Neural cell (in vitro differentiated cells): ENCODE measurements at regions not wholly inside any gene's neighbourhood (a gene's known extent, or its start where the extent isn't known, plus 50 kb on each side); places are given as distances from the start of the nearest gene placed in this dataset.

Experiments
- H2AFZ ChIP-seq: fragments of 200-600, 300-800 bp; sonication (generic), shearing (Covaris generic); 2 replicates; pipeline ENCODE4 v1.6.0; 2014; ENCODE audit warnings: low read depth, mild to moderate bottlenecking, antibody characterized with exemption, low read length, moderate library complexity
- H3F3A ChIP-seq: fragments of 200-600 bp; shearing (Covaris generic); 2 replicates; pipeline ENCODE4 v1.6.1; 2016; ENCODE audit warnings: mild to moderate bottlenecking, moderate library complexity, mixed read lengths, antibody characterized with exemption, low read length; ENCODE audit not compliant: insufficient read depth, poor library complexity, severe bottlenecking
- H3K27ac ChIP-seq: fragments of 200-600, 300-800 bp; sonication (generic), shearing (Covaris generic); 2 replicates; pipeline ENCODE4 v1.5.1; 2014; ENCODE audit warnings: mild to moderate bottlenecking, low read length, moderate library complexity
- H3K27me3 ChIP-seq: fragments of 300-800, 200-600 bp; sonication (generic), shearing (Covaris generic); 2 replicates; pipeline ENCODE4 v1.6.0; 2014; ENCODE audit warnings: mild to moderate bottlenecking, low read depth, low read length, moderate library complexity; ENCODE audit not compliant: insufficient read depth
- H3K36me3 ChIP-seq: fragments of 300-800, 200-600 bp; sonication (generic), shearing (Covaris generic); 2 replicates; pipeline ENCODE4 v1.5.1; 2014; ENCODE audit warnings: mild to moderate bottlenecking, antibody characterized with exemption, low read length, moderate library complexity; ENCODE audit not compliant: insufficient read depth
- H3K4me2 ChIP-seq: fragments of 300-800, 200-600 bp; sonication (generic), shearing (Covaris generic); 2 replicates; pipeline ENCODE4 v1.6.0; 2014; ENCODE audit warnings: mild to moderate bottlenecking, low read length
- H3K4me3 ChIP-seq: fragments of 300-800, 200-600 bp; sonication (generic), shearing (Covaris generic); 2 replicates; pipeline ENCODE4 v1.5.1; 2014; ENCODE audit warnings: mild to moderate bottlenecking, low read length, moderate library complexity
- H3K79me2 ChIP-seq: fragments of 200-600 bp; shearing (Covaris generic); replicated peaks from 2 replicates; pipeline ENCODE4 v1.6.0; 2014; ENCODE audit warnings: mild to moderate bottlenecking, low read length, moderate library complexity; ENCODE audit not compliant: insufficient read depth
- H3K9ac ChIP-seq: fragments of 300-800, 200-600 bp; sonication (generic), shearing (Covaris generic); 2 replicates; pipeline ENCODE4 v1.6.1; 2016; ENCODE audit warnings: mild to moderate bottlenecking, low read length, mixed read lengths
- H3K9me2 ChIP-seq: fragments of 200-600 bp; shearing (Covaris generic); 2 replicates; pipeline ENCODE4 v1.6.1; 2016; ENCODE audit warnings: mild to moderate bottlenecking, low read length, mixed read lengths; ENCODE audit not compliant: insufficient read depth
- H3K9me3 ChIP-seq: fragments of 200-600, 300-800 bp; sonication (generic), shearing (Covaris generic); 2 replicates; pipeline ENCODE4 v1.6.1; 2016; ENCODE audit warnings: mild to moderate bottlenecking, mixed run types, low read length, moderate library complexity, mixed read lengths
- H4K20me1 ChIP-seq: fragments of 200-600 bp; shearing (Covaris generic); 2 replicates; pipeline ENCODE4 v1.6.1; 2016; ENCODE audit warnings: mild to moderate bottlenecking, mixed run types; ENCODE audit not compliant: insufficient read depth
- EP300 ChIP-seq: fragments of 450-650 bp; conservative IDR thresholded peaks from 2 replicates; pipeline ENCODE4 v1.6.1; 2014; ENCODE audit warnings: antibody characterized with exemption, mild to moderate bottlenecking, moderate library complexity; ENCODE audit not compliant: poor library complexity, severe bottlenecking
- EZH2 ChIP-seq: fragments of 200-600, 300-800 bp; shearing (Covaris generic), sonication (generic); IDR thresholded peaks from 2 replicates; pipeline ENCODE4 v1.6.1; 2014; ENCODE audit warnings: antibody characterized with exemption, low read length, borderline replicate concordance, mild to moderate bottlenecking; ENCODE audit not compliant: insufficient read depth, poor library complexity, severe bottlenecking
- MXI1 ChIP-seq: fragments of 450-650 bp; conservative IDR thresholded peaks from 2 replicates; pipeline ENCODE4 v1.6.1; 2014; ENCODE audit warnings: antibody characterized with exemption, mild to moderate bottlenecking; ENCODE audit not compliant: poor library complexity, severe bottlenecking
- POLR2AphosphoS5 ChIP-seq: IDR thresholded peaks from 2 replicates; pipeline ENCODE4 v1.6.1; 2012
- RAD21 ChIP-seq: fragments of 450-650 bp; conservative IDR thresholded peaks from 2 replicates; pipeline ENCODE4 v1.6.1; 2014; ENCODE audit warnings: antibody characterized with exemption, mild to moderate bottlenecking, moderate library complexity
- SMC3 ChIP-seq: fragments of 450-650 bp; conservative IDR thresholded peaks from 2 replicates; pipeline ENCODE4 v1.6.1; 2014; ENCODE audit warnings: antibody characterized with exemption, mild to moderate bottlenecking, moderate library complexity; ENCODE audit not compliant: poor library complexity
- TAF1 ChIP-seq: IDR thresholded peaks from 2 replicates; pipeline ENCODE4 v1.6.1; 2012; ENCODE audit warnings: low read depth
- TF ChIP-seq, protein P1 (sequence below): fragments of 450-650 bp; IDR thresholded peaks from 2 replicates; pipeline ENCODE4 v1.5.1; 2014; ENCODE audit warnings: antibody characterized with exemption, mild to moderate bottlenecking, moderate library complexity; ENCODE audit not compliant: poor library complexity, severe bottlenecking
- TF ChIP-seq, protein P2 (sequence below): IDR thresholded peaks from 2 replicates; pipeline ENCODE4 v1.6.1; 2012; ENCODE audit warnings: borderline replicate concordance

- Histone ChIP-seq H3K4me2 (no peak overlapping the region), H3K9me2 (no peaks in the 10 kb centered on the region), H3K9me3 (no peaks in the 10 kb centered on the region), H3K27me3 (no peaks in the 10 kb centered on the region), H4K20me1 (no peaks in the 10 kb centered on the region), H3K9ac (no peak overlapping the region), H3K36me3 (no peaks in the 10 kb centered on the region), H3K79me2 (no peaks in the 10 kb centered on the region), H3F3A (no peaks in the 10 kb centered on the region), H2AFZ (no peak overlapping the region), H3K4me3 (no peak overlapping the region), H3K27ac (no peak overlapping the region)
- TF ChIP-seq SMC3 (no peak), MXI1 (no peak), RAD21 (no peak), TAF1 (no peak), EZH2 (no peak), POLR2AphosphoS5 (no peak), EP300 (no peak)
- TF ChIP-seq, protein P1, sequence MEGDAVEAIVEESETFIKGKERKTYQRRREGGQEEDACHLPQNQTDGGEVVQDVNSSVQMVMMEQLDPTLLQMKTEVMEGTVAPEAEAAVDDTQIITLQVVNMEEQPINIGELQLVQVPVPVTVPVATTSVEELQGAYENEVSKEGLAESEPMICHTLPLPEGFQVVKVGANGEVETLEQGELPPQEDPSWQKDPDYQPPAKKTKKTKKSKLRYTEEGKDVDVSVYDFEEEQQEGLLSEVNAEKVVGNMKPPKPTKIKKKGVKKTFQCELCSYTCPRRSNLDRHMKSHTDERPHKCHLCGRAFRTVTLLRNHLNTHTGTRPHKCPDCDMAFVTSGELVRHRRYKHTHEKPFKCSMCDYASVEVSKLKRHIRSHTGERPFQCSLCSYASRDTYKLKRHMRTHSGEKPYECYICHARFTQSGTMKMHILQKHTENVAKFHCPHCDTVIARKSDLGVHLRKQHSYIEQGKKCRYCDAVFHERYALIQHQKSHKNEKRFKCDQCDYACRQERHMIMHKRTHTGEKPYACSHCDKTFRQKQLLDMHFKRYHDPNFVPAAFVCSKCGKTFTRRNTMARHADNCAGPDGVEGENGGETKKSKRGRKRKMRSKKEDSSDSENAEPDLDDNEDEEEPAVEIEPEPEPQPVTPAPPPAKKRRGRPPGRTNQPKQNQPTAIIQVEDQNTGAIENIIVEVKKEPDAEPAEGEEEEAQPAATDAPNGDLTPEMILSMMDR = no peak
- TF ChIP-seq, protein P2, sequence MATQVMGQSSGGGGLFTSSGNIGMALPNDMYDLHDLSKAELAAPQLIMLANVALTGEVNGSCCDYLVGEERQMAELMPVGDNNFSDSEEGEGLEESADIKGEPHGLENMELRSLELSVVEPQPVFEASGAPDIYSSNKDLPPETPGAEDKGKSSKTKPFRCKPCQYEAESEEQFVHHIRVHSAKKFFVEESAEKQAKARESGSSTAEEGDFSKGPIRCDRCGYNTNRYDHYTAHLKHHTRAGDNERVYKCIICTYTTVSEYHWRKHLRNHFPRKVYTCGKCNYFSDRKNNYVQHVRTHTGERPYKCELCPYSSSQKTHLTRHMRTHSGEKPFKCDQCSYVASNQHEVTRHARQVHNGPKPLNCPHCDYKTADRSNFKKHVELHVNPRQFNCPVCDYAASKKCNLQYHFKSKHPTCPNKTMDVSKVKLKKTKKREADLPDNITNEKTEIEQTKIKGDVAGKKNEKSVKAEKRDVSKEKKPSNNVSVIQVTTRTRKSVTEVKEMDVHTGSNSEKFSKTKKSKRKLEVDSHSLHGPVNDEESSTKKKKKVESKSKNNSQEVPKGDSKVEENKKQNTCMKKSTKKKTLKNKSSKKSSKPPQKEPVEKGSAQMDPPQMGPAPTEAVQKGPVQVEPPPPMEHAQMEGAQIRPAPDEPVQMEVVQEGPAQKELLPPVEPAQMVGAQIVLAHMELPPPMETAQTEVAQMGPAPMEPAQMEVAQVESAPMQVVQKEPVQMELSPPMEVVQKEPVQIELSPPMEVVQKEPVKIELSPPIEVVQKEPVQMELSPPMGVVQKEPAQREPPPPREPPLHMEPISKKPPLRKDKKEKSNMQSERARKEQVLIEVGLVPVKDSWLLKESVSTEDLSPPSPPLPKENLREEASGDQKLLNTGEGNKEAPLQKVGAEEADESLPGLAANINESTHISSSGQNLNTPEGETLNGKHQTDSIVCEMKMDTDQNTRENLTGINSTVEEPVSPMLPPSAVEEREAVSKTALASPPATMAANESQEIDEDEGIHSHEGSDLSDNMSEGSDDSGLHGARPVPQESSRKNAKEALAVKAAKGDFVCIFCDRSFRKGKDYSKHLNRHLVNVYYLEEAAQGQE = no peak
Measured at GRCh38 chr16:73191660-73192046, 143.7 kb upstream of the ZFHX3 start.

- Histone ChIP-seq H3K4me2 (no peak overlapping the region), H3K27me3 (no peaks in the 10 kb centered on the region), H3K9ac (no peak overlapping the region), H3K9me3 (no peaks in the 10 kb centered on the region), H3F3A (no peaks in the 10 kb centered on the region), H3K36me3 (no peaks in the 10 kb centered on the region), H3K27ac (no peak overlapping the region), H2AFZ (no peak overlapping the region), H3K79me2 (no peaks in the 10 kb centered on the region), H3K9me2 (no peaks in the 10 kb centered on the region), H4K20me1 (no peaks in the 10 kb centered on the region), H3K4me3 (no peak overlapping the region)
- TF ChIP-seq EZH2 (no peak), RAD21 (no peak), EP300 (no peak), MXI1 (no peak)
Measured at GRCh38 chr16:73190688-73191659, 143.0 kb upstream of the ZFHX3 start.
